Chondrocyte (in vitro differentiated cells): ENCODE measurements at regions not wholly inside any gene's neighbourhood (a gene's known extent, or its start where the extent isn't known, plus 50 kb on each side); places are given as distances from the start of the nearest gene placed in this dataset.

Experiments
- DNase-seq: peaks from one replicate; pipeline ENCODE4 v3.0.0; 2021; ENCODE audit warnings: mixed read lengths, low spot score
- H3K27ac Mint-ChIP-seq: one replicate; pipeline ENCODE4 v1.8.0; 2021; ENCODE audit warnings: mild to moderate bottlenecking, moderate library complexity, mixed read lengths; ENCODE audit not compliant: unreplicated experiment
- H3K27me3 Mint-ChIP-seq: 2 replicates; pipeline ENCODE4 v1.8.0; 2021; ENCODE audit warnings: low read depth, mixed read lengths
- H3K36me3 Mint-ChIP-seq: 2 replicates; pipeline ENCODE4 v1.8.0; 2021; ENCODE audit warnings: low read depth, mixed read lengths
- H3K4me1 Mint-ChIP-seq: 2 replicates; pipeline ENCODE4 v1.8.0; 2021; ENCODE audit warnings: low read depth, mild to moderate bottlenecking, mixed read lengths
- H3K4me3 Mint-ChIP-seq: one replicate; pipeline ENCODE4 v1.8.0; 2021; ENCODE audit warnings: mild to moderate bottlenecking, moderate library complexity, mixed read lengths; ENCODE audit not compliant: unreplicated experiment
- H3K9me3 Mint-ChIP-seq: 2 replicates; pipeline ENCODE4 v1.8.0; 2021; ENCODE audit warnings: low read depth, mixed read lengths
- TF ChIP-seq, protein P1 (sequence below): fragments of 200-600 bp; sonication (generic); IDR thresholded peaks from 2 replicates; pipeline ENCODE4 v1.5.0; 2021; ENCODE audit warnings: antibody characterized with exemption, mild to moderate bottlenecking, moderate library complexity

DNA sequence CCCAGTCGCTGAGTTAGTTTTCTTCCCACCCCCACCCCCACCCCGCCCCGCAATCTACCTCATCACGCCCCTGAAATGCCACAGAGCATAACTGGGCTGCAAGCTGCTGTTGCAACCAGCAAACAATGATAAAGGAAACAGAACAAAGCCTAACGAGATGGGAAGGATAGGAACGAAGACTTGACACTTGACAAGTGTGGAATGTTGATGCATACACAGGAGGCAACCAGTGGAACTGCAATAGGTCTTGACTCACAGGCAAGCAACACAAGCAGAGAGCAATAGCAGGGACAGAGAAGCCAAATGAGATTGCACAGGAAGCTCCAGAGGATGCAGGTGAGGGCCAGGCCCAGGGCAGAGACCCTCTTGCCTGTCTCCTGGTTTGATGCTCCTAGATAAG, 225.9 kb downstream of the IGSF11 start:
- Mint-ChIP-seq H3K36me3 (peaks cover 1% of the 10 kb centered on the region), H3K27ac (no peak overlapping the region), H3K27me3 (peaks cover 14% of the 10 kb centered on the region), H3K4me1 (no peaks in the 10 kb centered on the region), H3K4me3 (no peak overlapping the region), H3K9me3 (peaks cover 9% of the 10 kb centered on the region)
- no peak for DNase-seq
- TF ChIP-seq, protein P1, sequence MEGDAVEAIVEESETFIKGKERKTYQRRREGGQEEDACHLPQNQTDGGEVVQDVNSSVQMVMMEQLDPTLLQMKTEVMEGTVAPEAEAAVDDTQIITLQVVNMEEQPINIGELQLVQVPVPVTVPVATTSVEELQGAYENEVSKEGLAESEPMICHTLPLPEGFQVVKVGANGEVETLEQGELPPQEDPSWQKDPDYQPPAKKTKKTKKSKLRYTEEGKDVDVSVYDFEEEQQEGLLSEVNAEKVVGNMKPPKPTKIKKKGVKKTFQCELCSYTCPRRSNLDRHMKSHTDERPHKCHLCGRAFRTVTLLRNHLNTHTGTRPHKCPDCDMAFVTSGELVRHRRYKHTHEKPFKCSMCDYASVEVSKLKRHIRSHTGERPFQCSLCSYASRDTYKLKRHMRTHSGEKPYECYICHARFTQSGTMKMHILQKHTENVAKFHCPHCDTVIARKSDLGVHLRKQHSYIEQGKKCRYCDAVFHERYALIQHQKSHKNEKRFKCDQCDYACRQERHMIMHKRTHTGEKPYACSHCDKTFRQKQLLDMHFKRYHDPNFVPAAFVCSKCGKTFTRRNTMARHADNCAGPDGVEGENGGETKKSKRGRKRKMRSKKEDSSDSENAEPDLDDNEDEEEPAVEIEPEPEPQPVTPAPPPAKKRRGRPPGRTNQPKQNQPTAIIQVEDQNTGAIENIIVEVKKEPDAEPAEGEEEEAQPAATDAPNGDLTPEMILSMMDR, result no peak

DNA sequence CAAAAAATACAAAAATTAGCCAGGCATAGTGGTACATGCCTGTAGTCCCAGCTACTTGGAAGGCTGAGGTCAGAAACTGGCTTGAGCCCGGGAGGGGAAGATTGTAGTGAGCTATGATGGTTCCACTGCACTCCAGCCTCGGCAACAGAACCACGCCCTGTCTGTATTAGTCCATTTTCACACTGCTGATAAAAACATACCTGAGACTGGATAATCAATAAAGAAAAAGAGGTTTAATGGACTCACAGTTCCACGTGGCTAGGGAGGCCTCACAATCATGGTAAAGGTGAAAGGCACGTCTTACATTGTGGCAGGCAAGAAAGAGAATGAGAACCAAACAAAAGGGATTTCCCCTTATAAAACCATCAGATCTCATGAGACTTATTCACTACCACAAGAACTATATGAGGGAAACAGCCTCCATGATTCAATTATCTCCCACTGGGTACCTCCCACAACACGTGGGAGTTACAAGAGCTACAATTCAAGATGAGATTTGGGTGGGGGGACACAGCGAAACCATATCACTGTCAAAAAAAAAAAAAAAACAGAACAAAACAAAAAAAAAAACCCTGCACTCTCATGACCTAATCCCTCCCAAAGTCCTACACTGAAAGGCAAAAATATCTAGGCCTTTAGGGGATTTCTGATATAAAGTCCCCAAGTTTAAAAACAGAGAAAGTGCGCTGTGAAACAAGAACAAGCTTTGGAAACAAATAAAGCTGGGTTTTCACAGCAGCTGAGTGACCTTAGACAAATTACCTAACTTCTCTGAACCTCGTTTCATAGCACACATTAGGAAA, 224.7 kb downstream of the IGSF11 start:
- Mint-ChIP-seq H3K4me1 (no peaks in the 10 kb centered on the region), H3K36me3 (peaks cover 1% of the 10 kb centered on the region), H3K27me3 (peaks cover 14% of the 10 kb centered on the region), H3K9me3 (peaks cover 9% of the 10 kb centered on the region), H3K4me3 (no peak overlapping the region), H3K27ac (no peak overlapping the region)
- DNase-seq, result no peak
- TF ChIP-seq, protein P1, result no peak

DNA sequence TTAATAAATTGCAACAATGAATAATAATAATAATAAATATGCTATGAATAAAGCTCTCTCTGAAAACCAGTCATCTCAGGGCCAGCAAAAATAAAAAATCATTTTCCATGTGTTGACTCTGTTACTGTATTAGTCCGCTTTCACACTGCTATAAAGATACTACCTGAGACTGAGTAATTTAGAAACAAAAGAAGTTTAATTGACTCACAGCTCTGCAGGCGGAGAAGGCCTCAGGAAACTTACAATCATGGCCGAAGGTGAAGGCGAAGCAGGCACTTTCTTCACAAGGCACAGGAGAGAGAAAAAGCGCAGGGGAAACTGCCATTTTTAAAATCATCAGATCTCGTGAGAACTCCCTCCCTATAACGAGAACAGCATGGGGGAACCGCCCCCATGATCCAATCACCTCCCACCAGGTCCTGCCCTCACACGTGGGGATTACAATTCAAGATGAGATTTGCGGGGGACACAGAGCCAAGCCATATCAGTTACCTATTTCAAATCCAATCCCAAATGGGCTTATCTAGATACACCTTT, 224.1 kb downstream of the IGSF11 start:
- TF ChIP-seq, protein P1, result no peak
- Mint-ChIP-seq H3K4me3 (no peak overlapping the region), H3K27me3 (peaks cover 13% of the 10 kb centered on the region), H3K9me3 (peaks cover 9% of the 10 kb centered on the region), H3K36me3 (peaks cover 1% of the 10 kb centered on the region), H3K27ac (no peak overlapping the region), H3K4me1 (no peaks in the 10 kb centered on the region)
- no peak for DNase-seq

DNA sequence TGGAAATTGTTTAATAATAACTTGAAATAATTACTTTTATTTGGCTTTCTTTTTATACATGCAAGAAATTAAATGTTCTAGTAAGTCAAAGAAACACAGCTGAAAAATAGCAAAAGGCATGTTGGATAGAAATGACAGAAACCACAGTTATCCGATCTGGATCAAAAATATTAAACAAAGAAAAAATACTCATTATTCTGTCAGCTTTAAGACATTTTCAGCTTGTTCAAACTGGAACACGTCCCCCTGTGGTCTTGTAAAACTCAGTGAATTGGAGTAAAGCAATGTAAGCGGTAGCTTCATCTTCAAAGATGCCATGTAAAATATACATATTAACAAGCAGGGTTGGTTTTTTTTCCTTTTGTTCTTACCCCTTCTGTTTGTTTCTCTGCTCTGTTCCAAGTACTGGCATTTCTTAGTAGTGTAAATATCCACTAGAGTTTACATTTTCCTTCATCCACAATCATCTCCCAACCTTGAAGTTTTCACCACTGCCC, 223.4 kb downstream of the IGSF11 start:
- TF ChIP-seq, protein P1, result no peak
- Mint-ChIP-seq H3K27ac (no peak overlapping the region), H3K9me3 (peaks cover 9% of the 10 kb centered on the region), H3K27me3 (peaks cover 9% of the 10 kb centered on the region), H3K4me3 (no peak overlapping the region), H3K4me1 (no peaks in the 10 kb centered on the region), H3K36me3 (peaks cover 1% of the 10 kb centered on the region)
- DNase-seq, result no peak

DNA sequence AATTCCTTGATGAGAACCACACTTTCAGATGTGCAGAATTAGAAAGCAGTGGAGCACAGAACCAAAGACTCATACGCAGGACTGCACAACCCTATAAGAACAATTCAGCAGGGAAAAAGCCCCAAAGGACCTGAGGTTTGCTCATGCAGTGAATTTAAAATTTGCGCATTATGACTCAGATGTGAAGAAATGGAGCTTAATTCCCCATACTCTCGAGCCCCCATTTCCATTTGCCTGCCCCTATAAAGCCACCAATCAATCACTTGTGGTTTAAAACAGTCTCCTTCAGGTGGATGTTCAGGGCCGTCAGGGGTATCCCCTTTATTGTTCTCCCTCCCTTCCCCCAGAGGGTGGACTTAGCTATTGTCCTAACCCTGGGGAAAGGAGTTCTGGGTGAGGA, 221.2 kb downstream of the IGSF11 start:
- Mint-ChIP-seq H3K27ac (no peak overlapping the region), H3K27me3 (peaks cover 3% of the 10 kb centered on the region), H3K36me3 (no peaks in the 10 kb centered on the region), H3K4me3 (no peak overlapping the region), H3K4me1 (peaks cover 21% of the 10 kb centered on the region), H3K9me3 (no peaks in the 10 kb centered on the region)
- TF ChIP-seq, protein P1, result no peak
- DNase-seq, result no peak
